MM.1S (cell line): ENCODE measurements at regions not wholly inside any gene's neighbourhood (a gene's known extent, or its start where the extent isn't known, plus 50 kb on each side); places are given as distances from the start of the nearest gene placed in this dataset.

Experiments
- DNase-seq: peaks from one replicate; pipeline ENCODE4 v3.0.0-alpha.2; 2015
- H2AFZ ChIP-seq: fragments of 300-600 bp; sonication (generic); 2 replicates; pipeline ENCODE4 v1.6.0; 2016; ENCODE audit warnings: antibody characterized with exemption, low read length
- H3F3A ChIP-seq: fragments of 300-600 bp; sonication (generic); 2 replicates; pipeline ENCODE4 v1.6.1; 2016; ENCODE audit warnings: mild to moderate bottlenecking, antibody characterized with exemption, low read length, moderate library complexity, mixed read lengths; ENCODE audit not compliant: insufficient read depth
- H3K27ac ChIP-seq: fragments of 300-600 bp; sonication (generic); 2 replicates; pipeline ENCODE4 v1.5.1; 2016; ENCODE audit warnings: mild to moderate bottlenecking, low read length
- H3K27me3 ChIP-seq: fragments of 300-600 bp; sonication (generic); replicated peaks from 2 replicates; pipeline ENCODE4 v1.6.0; 2016; ENCODE audit warnings: low read length; ENCODE audit not compliant: insufficient read depth
- H3K36me3 ChIP-seq: fragments of 300-600 bp; sonication (generic); replicated peaks from 2 replicates; pipeline ENCODE4 v1.6.1; 2016; ENCODE audit warnings: mild to moderate bottlenecking, low read length, mixed read lengths; ENCODE audit not compliant: insufficient read depth
- H3K4me1 ChIP-seq: fragments of 300-600 bp; sonication (generic); 2 replicates; pipeline ENCODE4 v1.6.1; 2016; ENCODE audit warnings: low read length, mixed read lengths
- H3K4me2 ChIP-seq: fragments of 300-600 bp; sonication (generic); 2 replicates; pipeline ENCODE4 v1.6.0; 2016; ENCODE audit warnings: low read depth, low read length
- H3K4me3 ChIP-seq: fragments of 300-600 bp; sonication (generic); 2 replicates; pipeline ENCODE4 v1.5.1; 2016; ENCODE audit warnings: low read length, mixed read lengths
- H3K79me2 ChIP-seq: fragments of 300-600 bp; sonication (generic); 2 replicates; pipeline ENCODE4 v1.6.1; 2016; ENCODE audit warnings: mixed run types, low read length, mixed read lengths
- H3K9ac ChIP-seq: fragments of 300-600 bp; sonication (generic); 2 replicates; pipeline ENCODE4 v1.6.1; 2016; ENCODE audit warnings: low read length, mixed read lengths
- H3K9me2 ChIP-seq: fragments of 300-600 bp; sonication (generic); replicated peaks from 2 replicates; pipeline ENCODE4 v1.6.1; 2016; ENCODE audit warnings: mild to moderate bottlenecking, low read length, mixed read lengths; ENCODE audit not compliant: insufficient read depth
- H3K9me3 ChIP-seq: fragments of 300-600 bp; sonication (generic); replicated peaks from 2 replicates; pipeline ENCODE4 v1.6.1; 2016; ENCODE audit warnings: mild to moderate bottlenecking, low read length, mixed read lengths; ENCODE audit not compliant: insufficient read depth
- H4K20me1 ChIP-seq: fragments of 300-600 bp; sonication (generic); 2 replicates; pipeline ENCODE4 v1.6.1; 2016; ENCODE audit warnings: mild to moderate bottlenecking, low read length, moderate library complexity, mixed read lengths; ENCODE audit not compliant: insufficient read depth
- CTCF ChIP-seq: fragments of 300-600 bp; sonication (generic); IDR thresholded peaks from 2 replicates; pipeline ENCODE4 v1.5.1; 2016; ENCODE audit warnings: antibody characterized with exemption, low read length, mixed read lengths
- EZH2 ChIP-seq: fragments of 300-600 bp; sonication (generic); optimal IDR thresholded peaks from 2 replicates; pipeline ENCODE3; 2017; ENCODE audit warnings: low read depth, mild to moderate bottlenecking, antibody characterized with exemption, low read length, mixed read lengths
- EZH2phosphoT487 ChIP-seq: fragments of 300-600 bp; sonication (generic); IDR thresholded peaks from 2 replicates; pipeline ENCODE4 v1.6.1; 2018; ENCODE audit warnings: antibody characterized with exemption, low read length

- TF ChIP-seq EZH2phosphoT487: no peak
- no peak for TF ChIP-seq EZH2
- TF ChIP-seq CTCF: no peak
- no peak overlapping the region for H3K4me2 ChIP-seq
- no peak overlapping the region for H3K4me3 ChIP-seq
- H4K20me1 ChIP-seq: no peaks in the 10 kb centered on the region
- DNase-seq: no peak
- no peaks in the 10 kb centered on the region for H3K36me3 ChIP-seq
- no peak overlapping the region for H2AFZ ChIP-seq
- H3K9me3 ChIP-seq: no peaks in the 10 kb centered on the region
- H3K79me2 ChIP-seq: no peaks in the 10 kb centered on the region
- H3K9me2 ChIP-seq: no peaks in the 10 kb centered on the region
- H3K9ac ChIP-seq: no peak overlapping the region
- H3K4me1 ChIP-seq: no peaks in the 10 kb centered on the region
- no peak overlapping the region for H3K27ac ChIP-seq
- no peaks in the 10 kb centered on the region for H3K27me3 ChIP-seq
- H3F3A ChIP-seq: no peaks in the 10 kb centered on the region
Measured at GRCh38 chr10:107834706-107835105, 670.2 kb upstream of the SORCS1 start.

- Histone ChIP-seq H2AFZ (no peak overlapping the region), H4K20me1 (no peaks in the 10 kb centered on the region), H3F3A (no peaks in the 10 kb centered on the region), H3K9me2 (no peaks in the 10 kb centered on the region), H3K4me2 (no peak overlapping the region), H3K27me3 (no peaks in the 10 kb centered on the region), H3K79me2 (no peaks in the 10 kb centered on the region), H3K9ac (no peak overlapping the region), H3K9me3 (no peaks in the 10 kb centered on the region), H3K4me3 (no peak overlapping the region), H3K4me1 (no peaks in the 10 kb centered on the region), H3K27ac (no peak overlapping the region), H3K36me3 (no peaks in the 10 kb centered on the region)
- TF ChIP-seq EZH2phosphoT487: no peak
- no peak for TF ChIP-seq CTCF
- TF ChIP-seq EZH2: no peak
- DNase-seq: no peak
Measured at GRCh38 chr10:107831772-107832171, 667.3 kb upstream of the SORCS1 start.

GRCh38 chr10:107829161-107829560 is 664.7 kb upstream of the SORCS1 start:
- TF ChIP-seq EZH2phosphoT487: no peak
- no peak for TF ChIP-seq CTCF
- TF ChIP-seq EZH2: no peak
- Histone ChIP-seq H3K4me2 (no peak overlapping the region), H3F3A (no peaks in the 10 kb centered on the region), H3K9me2 (no peaks in the 10 kb centered on the region), H3K9ac (no peak overlapping the region), H3K27ac (no peak overlapping the region), H3K9me3 (no peaks in the 10 kb centered on the region), H3K4me3 (no peak overlapping the region), H4K20me1 (no peaks in the 10 kb centered on the region), H3K4me1 (no peaks in the 10 kb centered on the region), H3K79me2 (no peaks in the 10 kb centered on the region), H3K36me3 (no peaks in the 10 kb centered on the region), H2AFZ (no peak overlapping the region), H3K27me3 (no peaks in the 10 kb centered on the region)
- no peak for DNase-seq

- H2AFZ ChIP-seq: no peak overlapping the region
- TF ChIP-seq CTCF (no peak), EZH2phosphoT487 (no peak), EZH2 (no peak)
- H3K27ac ChIP-seq: no peak overlapping the region
- H3K4me1 ChIP-seq: no peaks in the 10 kb centered on the region
- H4K20me1 ChIP-seq: no peaks in the 10 kb centered on the region
- H3K4me2 ChIP-seq: no peak overlapping the region
- no peak overlapping the region for H3K9ac ChIP-seq
- H3K27me3 ChIP-seq: no peaks in the 10 kb centered on the region
- H3K36me3 ChIP-seq: no peaks in the 10 kb centered on the region
- no peaks in the 10 kb centered on the region for H3K79me2 ChIP-seq
- H3K9me3 ChIP-seq: no peaks in the 10 kb centered on the region
- H3F3A ChIP-seq: no peaks in the 10 kb centered on the region
- no peaks in the 10 kb centered on the region for H3K9me2 ChIP-seq
- no peak overlapping the region for H3K4me3 ChIP-seq
- no peak for DNase-seq
Measured at GRCh38 chr10:107826171-107826570, 661.7 kb upstream of the SORCS1 start.
